DMS53 treated with DMSO at 0.1 percent for 48 hours (cell line): ENCODE measurements at regions not wholly inside any gene's neighbourhood (a gene's known extent, or its start where the extent isn't known, plus 50 kb on each side); places are given as distances from the start of the nearest gene placed in this dataset.
"Not testable (repeated sequence)": the region's sequence is repeated elsewhere in the genome, so short reads cannot be mapped to it uniquely, and the experiment has no call there.

Source experiments
- DNase-seq: peaks from one replicate; lab custom pipeline; 2025; ENCODE audit not compliant: unreplicated experiment; lab: John Stamatoyannopoulos, UW

GRCh38 chr22:26768952-26769351 is 111.6 kb downstream of the MIAT start:
- DNase-seq, result no peak

GRCh38 chr22:26769663-26770062 is 112.3 kb downstream of the MIAT start:
- no peak for DNase-seq

DNA sequence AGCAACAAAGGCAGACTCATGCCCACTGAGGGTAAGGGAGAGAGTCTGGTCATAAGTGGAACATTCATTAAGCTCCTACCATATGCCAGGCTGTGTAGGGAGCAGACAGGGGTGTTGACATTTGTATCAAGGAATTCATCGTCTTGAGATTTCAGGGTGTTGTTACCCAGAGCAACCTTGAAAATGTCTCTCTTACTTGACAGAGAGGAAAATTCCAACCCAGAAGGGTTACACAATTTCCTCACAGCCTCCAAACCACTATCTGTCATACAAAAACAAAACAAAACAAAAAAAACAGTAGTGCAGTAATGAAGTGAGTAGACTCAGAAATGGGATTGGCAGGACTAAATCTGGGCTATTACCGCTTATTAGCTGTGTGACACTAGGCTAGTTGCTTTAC is 113.2 kb downstream of the MIAT start:
- no peak for DNase-seq

- DNase-seq, result not testable (repeated sequence)
Observed at GRCh38 chr22:26773054-26773453, 115.7 kb downstream of the MIAT start.

DNA sequence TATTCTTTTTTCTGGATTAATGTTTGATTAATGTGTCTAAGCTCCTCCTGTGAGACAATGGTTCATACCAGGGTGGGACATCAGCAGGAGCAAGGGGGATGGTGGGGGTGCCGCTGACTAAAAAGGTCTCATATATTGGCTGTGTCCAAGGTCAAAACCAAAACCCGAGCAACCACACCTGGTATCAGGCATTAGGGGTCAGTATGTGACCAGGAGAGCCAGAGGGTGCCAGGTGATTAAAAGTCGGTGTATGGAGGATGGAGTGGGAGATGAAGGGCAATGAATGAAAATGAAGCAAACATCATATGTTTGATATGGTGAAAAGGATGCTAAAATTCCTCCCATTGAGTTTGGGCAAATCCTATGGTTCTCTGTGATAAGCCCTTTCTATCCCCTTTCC is 118.0 kb downstream of the MIAT start:
- no peak for DNase-seq

GRCh38 chr22:26777156-26777801 is 119.9 kb downstream of the MIAT start:
- no peak for DNase-seq

DNA sequence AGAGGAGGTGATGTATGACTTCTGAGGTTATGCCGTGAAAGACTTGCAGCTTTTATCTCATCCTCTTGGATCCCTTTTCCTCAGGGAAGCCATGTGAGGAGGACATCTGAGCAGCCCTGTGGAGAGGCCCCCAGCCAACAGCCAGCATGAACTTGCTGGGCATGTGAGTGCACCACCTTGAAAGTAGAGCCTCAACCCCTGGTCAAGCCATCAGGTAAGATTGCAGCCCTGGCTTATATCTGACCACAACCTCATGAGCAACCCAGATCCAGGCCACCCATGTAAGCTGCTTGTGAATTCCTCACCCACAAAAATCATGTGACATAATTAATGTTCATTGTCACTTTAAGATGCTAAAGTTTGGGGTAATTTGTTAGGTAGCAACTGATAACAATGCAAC is 121.0 kb downstream of the MIAT start:
- no peak for DNase-seq

DNA sequence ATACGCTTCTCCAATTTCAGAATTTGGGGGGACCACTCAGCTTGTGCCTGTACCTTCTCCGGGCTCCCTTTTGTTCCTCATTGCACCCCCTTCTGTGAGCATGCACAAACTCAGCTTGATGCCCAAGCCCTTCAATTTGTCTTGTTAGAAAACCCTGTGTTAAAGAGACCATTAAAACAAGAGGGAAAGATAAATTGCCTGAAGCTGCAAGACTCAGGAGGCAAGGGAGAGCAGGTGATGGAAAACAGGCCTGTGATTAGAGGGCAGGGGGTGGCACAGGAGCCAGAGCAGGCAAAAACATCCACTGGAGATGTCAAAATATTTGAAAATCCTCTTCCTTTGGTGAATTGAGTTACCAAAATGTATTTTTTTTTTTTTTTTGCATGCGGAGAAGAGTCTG is 121.7 kb downstream of the MIAT start:
- no peak for DNase-seq

GRCh38 chr22:26779929-26780328 is 122.5 kb downstream of the MIAT start:
- no peak for DNase-seq

GRCh38 chr22:26780521-26780920 is 123.1 kb downstream of the MIAT start:
- DNase-seq, result no peak

GRCh38 chr22:26781062-26781461 is 123.7 kb downstream of the MIAT start:
- no peak for DNase-seq

- no peak for DNase-seq
Observed at GRCh38 chr22:26781596-26781995, 124.2 kb downstream of the MIAT start.

DNA sequence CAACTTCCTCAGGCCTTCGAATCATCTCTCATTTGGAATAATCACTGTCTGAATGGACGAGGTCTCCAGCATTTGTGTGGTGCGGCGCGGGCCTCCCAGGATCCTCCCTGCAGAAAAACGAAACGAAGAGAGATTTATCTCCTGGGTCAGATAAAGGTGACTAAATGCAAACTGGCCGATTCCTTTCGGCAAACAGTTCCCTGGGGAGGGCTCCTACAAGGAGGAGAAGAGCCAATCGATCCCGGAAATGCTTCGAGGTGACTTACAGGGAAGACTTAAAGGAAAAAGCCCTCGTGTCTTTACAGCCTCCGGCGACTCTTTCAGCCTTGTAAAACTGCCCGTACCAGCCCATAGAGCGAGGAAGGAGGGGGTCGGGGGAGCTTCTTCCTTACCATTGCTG is 126.5 kb downstream of the MIAT start:
- DNase-seq, result no peak

- no peak for DNase-seq
Observed at GRCh38 chr22:26784772-26785171, 127.4 kb downstream of the MIAT start.

DNA sequence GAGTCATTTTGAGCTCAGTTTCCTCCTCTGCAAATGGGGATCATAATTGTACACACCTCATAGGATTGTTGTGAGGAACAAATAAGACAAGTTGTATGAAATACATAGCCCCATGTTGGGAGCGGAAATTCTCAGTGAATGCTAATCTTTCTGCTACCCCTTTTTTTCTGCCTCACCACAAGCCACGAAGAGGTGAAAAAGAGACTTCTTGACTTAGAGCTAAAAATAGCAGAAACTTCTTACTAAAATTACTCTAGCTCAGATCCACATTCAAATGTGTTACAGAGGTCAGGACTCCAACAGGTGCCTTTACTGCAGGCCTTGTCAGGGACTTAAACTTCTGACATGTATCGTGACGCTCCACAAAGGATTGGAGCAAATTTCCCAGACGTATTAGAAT is 128.5 kb downstream of the MIAT start:
- DNase-seq, result no peak

GRCh38 chr22:26786398-26786797 is 129.0 kb downstream of the MIAT start:
- DNase-seq, result no peak

- DNase-seq, result no peak
Observed at GRCh38 chr22:26789951-26790350, 132.6 kb downstream of the MIAT start.

GRCh38 chr22:26792522-26792921 is 135.1 kb downstream of the MIAT start:
- no peak for DNase-seq

- DNase-seq, result no peak
Observed at GRCh38 chr22:26796785-26797184, 139.4 kb downstream of the MIAT start.

DNA sequence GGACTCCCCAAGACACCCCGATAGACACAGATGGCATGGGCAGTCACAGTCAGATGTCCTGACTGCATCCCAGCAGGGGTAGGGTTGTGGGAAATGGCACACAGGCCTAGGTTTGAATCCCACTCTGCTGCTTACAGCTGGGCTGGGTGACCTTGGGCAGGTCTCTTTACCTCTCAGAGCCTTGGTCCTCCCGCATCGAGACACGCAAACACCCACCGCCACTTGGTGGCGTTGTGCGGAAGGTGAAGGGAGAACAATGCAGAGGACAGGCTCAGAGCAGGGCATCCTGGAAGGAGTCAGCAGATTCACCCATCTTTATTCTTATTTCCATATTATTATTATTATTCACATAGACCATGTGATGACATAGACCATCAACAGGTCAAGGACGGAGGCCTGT is 140.5 kb downstream of the MIAT start:
- DNase-seq, result no peak

- DNase-seq, result no peak
Observed at GRCh38 chr22:26798462-26799065, 141.2 kb downstream of the MIAT start.

GRCh38 chr22:26800858-26801257 is 143.5 kb downstream of the MIAT start:
- DNase-seq, result no peak

DNA sequence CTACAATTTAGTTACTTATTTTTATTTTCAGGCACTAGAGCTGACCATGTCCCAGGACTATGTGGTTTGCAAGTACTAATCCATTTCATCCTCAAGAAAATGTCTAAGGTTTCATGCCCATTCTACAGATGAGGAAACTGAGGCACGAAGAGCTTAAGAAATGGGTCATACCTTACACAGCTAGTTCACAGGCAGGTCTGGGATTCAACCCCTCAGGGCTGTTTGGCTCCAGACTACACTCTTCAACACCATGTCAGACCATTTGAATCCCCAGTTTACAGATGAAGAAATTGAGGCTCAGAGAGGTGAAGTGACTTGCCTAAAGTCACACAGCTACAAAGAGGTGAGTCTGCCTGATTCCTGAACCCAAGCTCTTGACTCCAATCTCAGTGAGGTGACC is 144.1 kb downstream of the MIAT start:
- DNase-seq, result no peak
